ENCODE measurements at regions not wholly inside any gene's neighbourhood (a gene's known extent, or its start where the extent isn't known, plus 50 kb on each side); places are given as distances from the start of the nearest gene placed in this dataset.

DNA sequence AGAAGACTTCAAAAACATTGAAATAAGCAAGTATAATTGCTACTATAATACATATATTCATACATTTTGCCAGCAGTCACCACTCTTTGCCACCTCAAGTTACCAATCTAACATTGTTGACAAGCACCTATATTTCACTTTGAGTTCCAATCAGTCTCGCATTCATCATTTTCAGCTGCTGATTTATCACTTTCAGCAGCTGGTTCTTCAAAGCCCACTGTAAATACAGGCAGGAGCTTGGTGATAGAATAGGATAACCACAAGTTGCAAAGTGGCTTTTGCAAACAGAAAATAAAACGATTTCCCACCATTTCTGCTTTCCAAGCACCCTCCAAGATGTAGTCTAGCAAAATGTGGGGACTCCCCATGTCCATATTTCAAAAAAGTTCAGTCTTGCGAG is 114.2 kb upstream of the ITGA1 start:
- Histone ChIP-seq H2AFZ (ENCODE audit: low read length) (no peak overlapping the region), H3K27me3 (ENCODE audit: low read length) (no peaks in the 10 kb centered on the region), H3K36me3 (ENCODE audit: low read depth, low read length) (no peaks in the 10 kb centered on the region), H4K20me1 (ENCODE audit: low read length) (no peaks in the 10 kb centered on the region), H3K9ac (ENCODE audit: low read length) (no peak overlapping the region), H3K9me3 (ENCODE audit: low read length) (no peaks in the 10 kb centered on the region), H3K79me2 (ENCODE audit: low read length) (no peaks in the 10 kb centered on the region), H3K4me2 (ENCODE audit: low read length) (no peak overlapping the region), H3K9me2 (replicated peaks; ENCODE audit: low read length) (no peaks in the 10 kb centered on the region), H3K4me3 (ENCODE audit: low read length) (no peak overlapping the region), H3F3A (ENCODE audit: low read length, unreplicated experiment) (no peaks in the 10 kb centered on the region), H3K4me1 (ENCODE audit: insufficient read depth, low read length) (peaks cover 12% of the 10 kb centered on the region), H3K27ac (ENCODE audit: low read length) (no peak overlapping the region)
- DNase-seq: no peak
- ATAC-seq: no peak
- intact Hi-C loops (cut with micrococcal nuclease): no loop called here
- TF ChIP-seq EZH2 (IDR thresholded peaks at IDR 0.05; ENCODE audit: low read length, unreplicated experiment) (no peak), EZH2phosphoT487 (IDR thresholded peaks at IDR 0.05; ENCODE audit: borderline replicate concordance, low read length) (no peak), CTCF (conservative IDR thresholded peaks at IDR 0.05; ENCODE audit: low read depth, low read length) (no peak)
- ChIA-PET CTCF (no interaction called here), POLR2A (ENCODE audit: unreplicated experiment) (no interaction called here)
- no TSS peak for BruUV-seq (replicated peaks)

DNA sequence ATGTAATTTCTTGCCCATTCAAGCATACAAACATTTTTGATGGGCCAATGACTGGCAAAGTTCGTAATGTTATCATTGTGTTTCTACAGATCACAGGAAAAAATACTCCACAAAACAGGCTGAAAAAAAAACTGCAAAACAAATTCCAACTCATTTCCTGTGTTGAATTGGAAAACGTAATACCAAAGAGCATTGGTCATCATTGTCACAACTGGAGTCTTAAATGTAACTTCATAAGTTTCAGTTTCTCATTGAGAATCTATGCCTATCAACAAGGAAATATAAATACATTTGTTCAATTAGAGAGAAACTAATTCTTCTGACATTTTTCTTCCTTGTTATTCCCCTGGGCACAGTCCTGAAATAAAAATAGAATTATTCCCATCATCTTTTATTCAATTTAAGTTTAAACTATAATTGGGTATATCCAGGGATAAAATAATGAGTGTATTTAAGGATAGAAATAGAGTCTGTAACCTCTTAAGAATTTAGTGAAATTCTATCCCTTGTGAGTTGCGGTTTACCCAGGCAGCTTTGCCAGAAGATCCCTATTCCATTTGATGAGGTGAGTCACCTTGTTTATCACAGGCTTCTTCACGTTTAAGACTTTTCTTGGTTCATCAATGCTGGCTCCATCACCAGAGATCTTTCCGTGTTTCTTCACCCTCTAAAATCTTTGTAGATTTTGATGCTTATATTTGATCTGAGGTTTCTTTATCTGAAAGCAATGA is 112.7 kb upstream of the ITGA1 start:
- no peaks in the 10 kb centered on the region for H3K36me3 ChIP-seq (ENCODE audit: low read depth, low read length)

More for the DNA sequence above, 112.7 kb upstream of the ITGA1 start:
- Histone ChIP-seq H3K9me2 (replicated peaks; ENCODE audit: low read length) (no peaks in the 10 kb centered on the region), H3K27me3 (ENCODE audit: low read length) (no peaks in the 10 kb centered on the region), H3F3A (ENCODE audit: low read length, unreplicated experiment) (no peaks in the 10 kb centered on the region), H3K27ac (ENCODE audit: low read length) (peak overlapping the region; percentile 65), H3K4me2 (ENCODE audit: low read length) (peak overlapping the region; percentile 48), H2AFZ (ENCODE audit: low read length) (no peak overlapping the region), H3K4me3 (ENCODE audit: low read length) (no peak overlapping the region), H3K79me2 (ENCODE audit: low read length) (no peaks in the 10 kb centered on the region), H3K9me3 (ENCODE audit: low read length) (no peaks in the 10 kb centered on the region), H4K20me1 (ENCODE audit: low read length) (no peaks in the 10 kb centered on the region), H3K9ac (ENCODE audit: low read length) (no peak overlapping the region), H3K4me1 (ENCODE audit: insufficient read depth, low read length) (peaks cover 12% of the 10 kb centered on the region)
- BruUV-seq (replicated peaks): no TSS peak
- ChIA-PET CTCF (no interaction called here), POLR2A (ENCODE audit: unreplicated experiment) (no interaction called here)
- TF ChIP-seq CTCF (conservative IDR thresholded peaks at IDR 0.05; ENCODE audit: low read depth, low read length) (no peak), EZH2phosphoT487 (IDR thresholded peaks at IDR 0.05; ENCODE audit: borderline replicate concordance, low read length) (no peak)
- peak; percentile 67 for DNase-seq
- intact Hi-C loops (cut with micrococcal nuclease): no loop called here
- ATAC-seq: peak; percentile 92

Data from PC-3 (cell line).